C1 segment of cervical spinal cord (tissue), 14 donors: ENCODE measurements at regions not wholly inside any gene's neighbourhood (a gene's known extent, or its start where the extent isn't known, plus 50 kb on each side); places are given as distances from the start of the nearest gene placed in this dataset.

Source experiments
- DNase-seq, 14 donors: peaks; one replicate each; lab custom pipeline; 2025; lab: John Stamatoyannopoulos, UW

DNA sequence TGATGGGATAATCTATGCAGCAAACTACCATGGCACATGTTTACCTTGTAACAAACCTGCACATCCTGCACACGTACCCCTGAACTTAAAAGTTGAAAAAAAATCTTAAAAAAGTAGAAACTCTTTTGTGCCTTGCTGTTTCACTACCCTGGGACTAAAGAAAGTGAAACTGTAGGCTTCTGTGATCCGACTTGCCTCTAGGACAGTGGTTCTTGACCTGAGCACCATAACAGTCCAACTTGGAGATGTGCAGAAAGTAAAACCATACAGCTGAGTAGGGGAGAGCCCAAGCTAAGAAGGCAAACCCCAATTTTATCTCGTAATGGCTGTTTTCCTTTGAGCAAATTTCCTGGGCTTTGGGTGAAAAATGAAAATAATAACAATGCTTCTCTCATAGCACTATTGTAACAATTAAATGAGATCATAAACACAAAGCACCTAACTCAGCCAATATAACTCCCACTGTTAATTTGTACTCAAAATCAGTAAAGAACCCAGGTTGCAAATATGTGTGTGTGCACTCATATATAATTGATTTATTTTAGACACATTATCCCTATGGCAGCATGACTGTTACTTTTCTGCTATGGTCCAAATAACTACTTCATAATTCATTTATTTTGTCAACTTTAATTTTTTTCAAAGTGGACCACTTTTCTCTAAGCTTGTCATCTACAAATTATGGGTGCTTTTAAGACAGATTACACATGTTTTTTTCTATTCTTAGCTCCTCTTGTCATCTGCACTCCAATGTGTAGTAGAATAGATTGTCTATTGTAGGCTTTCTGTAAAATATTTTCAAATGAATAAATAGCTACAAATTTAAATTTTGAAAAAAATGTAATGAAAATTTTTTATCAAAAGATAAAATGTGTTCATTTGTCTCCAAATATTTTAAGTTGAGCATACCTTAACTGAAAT lies 334.9 kb downstream of the BTG1 start:
- DNase-seq, result no peak

- DNase-seq, result no peak
These were observed 335.6 kb downstream of the BTG1 start for GRCh38 chr12:91810077-91810476.

- DNase-seq, result no peak
These were observed 340.6 kb downstream of the BTG1 start for GRCh38 chr12:91805031-91805430.

GRCh38 chr12:91804533-91804932 lies 341.1 kb downstream of the BTG1 start:
- DNase-seq, result no peak

DNA sequence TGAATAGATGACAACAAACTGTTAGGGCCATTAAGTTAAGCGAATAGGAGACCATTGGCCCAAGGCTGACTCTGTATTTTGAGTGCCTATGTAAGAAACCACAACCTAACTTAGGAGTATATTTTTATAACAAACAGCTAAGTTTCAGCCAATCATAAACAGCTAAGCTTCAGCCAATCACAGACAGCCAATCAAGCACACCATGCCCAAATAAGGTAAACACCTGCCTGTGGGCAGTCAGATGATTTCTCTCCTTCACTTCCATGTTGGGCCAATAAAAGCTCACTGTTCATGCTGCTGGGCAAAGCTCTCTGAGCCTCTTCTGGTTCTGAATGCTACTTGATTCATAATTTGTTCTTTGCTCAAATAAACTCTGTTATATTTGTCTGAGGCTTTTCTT lies 344.6 kb downstream of the BTG1 start:
- DNase-seq, result no peak

GRCh38 chr12:91793676-91794075 lies 352.0 kb downstream of the BTG1 start:
- no peak for DNase-seq

DNA sequence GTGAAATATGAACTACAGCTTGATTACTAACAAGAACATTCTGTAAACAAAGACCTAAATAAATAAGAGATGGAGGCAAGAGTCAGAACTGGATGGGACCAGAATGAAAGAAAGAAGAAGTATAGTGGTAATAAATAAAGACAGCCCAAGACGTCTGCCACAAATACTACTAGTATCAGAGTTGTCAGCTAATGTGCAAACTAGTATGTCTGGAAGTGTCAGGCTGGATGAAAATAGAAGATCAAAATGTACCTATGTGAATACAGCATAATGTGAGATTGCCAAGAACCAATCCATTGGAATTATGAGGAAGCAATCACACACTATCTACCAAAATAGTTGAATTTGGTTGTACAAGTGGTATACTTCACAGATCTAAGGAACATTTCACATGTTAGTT lies 353.0 kb downstream of the BTG1 start:
- DNase-seq, result no peak

GRCh38 chr12:91786499-91787272 lies 359.0 kb downstream of the BTG1 start:
- DNase-seq, result no peak

DNA sequence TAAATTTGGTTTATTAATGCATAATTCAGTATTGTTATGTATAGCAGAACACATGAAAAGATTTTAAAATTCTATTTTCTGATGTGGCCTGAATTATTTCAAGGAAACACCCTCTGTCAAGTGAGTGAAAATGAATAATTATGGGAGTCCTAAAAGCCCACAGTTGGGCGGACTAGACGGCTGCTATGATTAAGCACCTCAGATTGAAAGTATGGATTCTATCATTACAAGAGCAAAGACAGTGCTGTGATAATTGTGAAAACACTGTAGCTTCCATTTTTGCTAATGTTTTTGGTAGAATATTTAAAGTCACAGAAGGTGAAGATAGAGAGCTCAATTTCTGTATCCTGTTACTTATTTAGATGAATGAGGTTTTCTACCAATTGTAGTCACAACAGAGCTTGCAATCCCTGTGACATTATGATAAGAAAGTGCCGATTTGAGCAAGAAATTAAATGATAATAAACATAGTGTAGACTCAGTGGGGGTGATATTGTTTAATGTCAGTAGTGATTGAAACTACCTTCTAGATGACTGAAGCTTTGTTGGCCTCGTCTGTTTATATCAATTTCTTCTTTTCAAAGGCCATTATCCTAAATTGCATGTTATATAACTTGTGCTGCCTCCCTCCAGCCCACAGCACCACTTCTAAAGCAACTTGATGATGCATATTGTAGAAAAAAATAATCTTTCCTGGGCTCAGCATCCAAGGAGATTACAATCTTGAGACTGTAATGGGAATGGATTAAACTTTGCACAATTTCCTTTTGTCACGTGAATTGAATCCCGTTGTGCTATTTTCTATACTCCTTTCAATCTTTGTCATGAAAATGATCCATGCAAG lies 359.8 kb downstream of the BTG1 start:
- DNase-seq, result peak in 1 of 14 donors; percentile 14

GRCh38 chr12:91781114-91781513 lies 364.5 kb downstream of the BTG1 start:
- no peak for DNase-seq

- DNase-seq, result no peak
These were observed 366.7 kb downstream of the BTG1 start for GRCh38 chr12:91778938-91779400.

- DNase-seq, result no peak
These were observed 367.4 kb downstream of the BTG1 start for GRCh38 chr12:91778091-91778832.

GRCh38 chr12:91777268-91777992 lies 368.2 kb downstream of the BTG1 start:
- DNase-seq, result no peak

DNA sequence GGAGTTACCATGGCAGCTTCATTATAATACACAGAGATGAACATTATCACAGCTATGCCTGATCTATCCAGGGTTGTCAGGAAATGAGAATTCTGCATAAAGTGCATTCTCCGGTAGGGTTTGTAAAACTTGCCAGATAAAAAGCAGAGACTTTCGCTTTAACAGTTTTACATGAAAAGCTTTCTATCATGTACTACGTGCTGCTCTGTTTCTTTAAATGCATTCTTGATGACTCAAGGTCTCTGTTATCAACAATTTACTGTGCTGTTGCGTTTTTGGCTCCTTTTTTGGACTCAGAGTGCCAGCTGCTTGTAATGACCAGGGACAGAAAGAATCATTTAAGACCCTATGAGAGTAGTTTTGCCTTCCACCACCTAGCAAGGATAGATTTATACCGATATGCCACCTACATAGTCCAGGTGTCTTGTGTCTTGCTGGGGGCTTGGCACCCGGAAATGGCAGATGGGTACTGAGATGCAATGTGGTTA lies 371.2 kb downstream of the BTG1 start:
- peak in 1 of 14 donors; percentile 57 for DNase-seq

DNA sequence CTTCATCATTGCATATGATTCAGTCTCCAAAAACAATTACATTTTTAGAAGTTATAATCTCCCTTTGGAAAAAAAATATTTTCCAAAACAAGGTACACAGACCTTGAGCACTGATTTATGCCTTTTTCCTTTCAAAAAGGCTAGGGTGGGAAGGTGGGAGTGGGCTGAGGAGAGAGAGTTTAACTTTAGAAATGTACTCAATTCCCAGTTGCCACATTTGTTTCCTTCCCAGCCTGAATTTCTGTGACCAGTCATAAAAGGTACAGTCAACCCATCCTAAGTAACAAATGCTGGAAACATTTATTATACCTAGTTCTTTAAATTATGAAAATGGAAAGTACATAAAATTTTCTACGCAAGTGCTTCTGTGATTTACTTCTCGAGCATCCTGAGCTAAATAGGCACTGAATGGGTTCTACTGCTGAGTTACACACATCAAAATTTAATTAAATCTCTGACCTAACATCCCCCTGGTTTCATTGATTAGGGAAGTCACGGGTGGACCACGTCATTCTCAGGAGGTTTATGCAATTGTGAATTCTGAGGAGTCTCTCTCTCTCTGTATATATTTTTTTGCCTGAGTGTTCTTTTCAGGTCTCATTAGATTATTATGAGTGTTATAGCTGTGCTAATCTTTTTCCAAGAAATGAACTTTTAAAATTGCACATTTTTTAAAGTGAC lies 371.8 kb downstream of the BTG1 start:
- no peak for DNase-seq

- no peak for DNase-seq
These were observed 373.2 kb downstream of the BTG1 start for GRCh38 chr12:91772411-91772810.

DNA sequence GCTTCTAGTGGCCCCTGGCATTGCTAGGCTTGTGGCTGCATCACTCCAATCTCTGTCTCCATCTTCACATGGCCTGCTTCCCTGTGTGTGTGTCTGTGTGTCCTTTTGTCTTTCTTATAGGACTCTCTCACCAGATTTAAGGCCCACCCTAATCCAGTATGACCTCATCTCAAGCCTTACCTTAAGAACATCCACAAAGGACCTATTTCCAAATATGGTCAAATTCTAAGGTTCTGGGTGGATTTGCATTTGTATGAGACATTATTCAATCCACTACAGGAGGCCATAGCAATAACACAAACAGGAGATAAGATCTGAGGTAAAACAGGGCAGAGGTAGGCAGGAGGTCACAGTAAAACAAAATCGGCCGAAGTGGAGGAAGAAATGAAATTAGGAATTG lies 375.9 kb downstream of the BTG1 start:
- DNase-seq, result no peak

GRCh38 chr12:91767237-91767636 lies 378.4 kb downstream of the BTG1 start:
- no peak for DNase-seq

GRCh38 chr12:91766454-91766853 lies 379.2 kb downstream of the BTG1 start:
- DNase-seq, result no peak
